ENCODE measurements at regions not wholly inside any gene's neighbourhood (a gene's known extent, or its start where the extent isn't known, plus 50 kb on each side); places are given as distances from the start of the nearest gene placed in this dataset.

GRCh38 chr6:122130518-122130917 lies 268.9 kb upstream of the HSF2 start (continued):
- TF ChIP-seq HINFP (tag; conservative IDR thresholded peaks at IDR 0.05; ENCODE audit: low read depth), result no peak

GRCh38 chr6:122136386-122136785 lies 263.1 kb upstream of the HSF2 start:
- ChIA-PET CTCF (ENCODE audit: low intra/inter-chr PET ratio) (no interaction called here), POLR2A (no interaction called here)
- intact Hi-C loops (cut with micrococcal nuclease) (no loop called here), in situ Hi-C loops (cut with MboI) (no loop called here)
- Histone ChIP-seq H3K79me2 (ENCODE audit: control insufficient read depth, insufficient read depth, low read length) (no peaks in the 10 kb centered on the region), H3K9me1 (ENCODE audit: control insufficient read depth, insufficient read depth, low read length) (no peaks in the 10 kb centered on the region), H3K4me3 (no peak overlapping the region), H3K4me1 (replicated peaks in 1 of 2; ENCODE audit: control insufficient read depth in 2 of 2, insufficient read depth in 2 of 2, low read length in 2 of 2) (no peaks in the 10 kb centered on the region), H2AFZ (ENCODE audit: low read depth, low read length) (no peak overlapping the region), H3K4me2 (ENCODE audit: insufficient read depth, low read length) (no peak overlapping the region), H3K27me3 (ENCODE audit: control insufficient read depth in 2 of 2, insufficient read depth in 2 of 2, low read length in 2 of 2) (no peaks in the 10 kb centered on the region), H4K20me1 (replicated peaks; ENCODE audit: control insufficient read depth, insufficient read depth, low read length) (no peaks in the 10 kb centered on the region), H3K9ac (ENCODE audit: insufficient read depth in 1 of 2, low read depth in 2 of 2, low read length in 2 of 2) (no peak overlapping the region), H3K36me3 (ENCODE audit: control insufficient read depth, insufficient read depth, low read length) (no peaks in the 10 kb centered on the region), H3K9me3 (replicated peaks; ENCODE audit: control insufficient read depth, insufficient read depth, low read depth, low read length) (0 out of 2 replicates have a peak, but pooled peaks cover 2% of the 10 kb centered on the region), H3K27ac (ENCODE audit: extremely low read depth, low read depth, low read length) (no peak overlapping the region)
- no TSS peak for BruUV-seq (replicated peaks)
- WGBS (ENCODE audit: insufficient coverage, low coverage, missing lambda C conversion rate), result 0% methylated on average over 1 of the region's 1 CpG
- FAIRE-seq, result no peak
- TF ChIP-seq ATF1 (CRISPR knock-in tag; IDR thresholded peaks at IDR 0.05), result no peak
- no peak for TF ChIP-seq ATF1 (tag; IDR thresholded peaks at IDR 0.05)
- no peak for TF ChIP-seq ZNF277 (CRISPR knock-in tag; IDR thresholded peaks at IDR 0.05; ENCODE audit: borderline replicate concordance)
- TF ChIP-seq MXD1 (CRISPR knock-in tag; IDR thresholded peaks at IDR 0.05; ENCODE audit: borderline replicate concordance, poor library complexity, severe bottlenecking), result no peak
- no peak for TF ChIP-seq HLTF (IDR thresholded peaks at IDR 0.05)
- no peak for TF ChIP-seq MYNN (IDR thresholded peaks at IDR 0.05)
- TF ChIP-seq MYNN (CRISPR knock-in tag; IDR thresholded peaks at IDR 0.05), result no peak
- no peak for TF ChIP-seq ZFP1 (CRISPR knock-in tag; IDR thresholded peaks at IDR 0.05)
- no peak for TF ChIP-seq CHD4 (IDR thresholded peaks at IDR 0.05; ENCODE audit: insufficient read depth, insufficient replicate concordance, low read depth, low read length, poor library complexity, severe bottlenecking)
- no peak for TF ChIP-seq CREB3 (tag; conservative IDR thresholded peaks at IDR 0.05; ENCODE audit: low read depth)
- TF ChIP-seq CBX8 (IDR thresholded peaks at IDR 0.05; ENCODE audit: borderline replicate concordance, extremely low read depth, low read depth, low read length, poor library complexity, severe bottlenecking), result no peak
- TF ChIP-seq TRIM28 (IDR thresholded peaks at IDR 0.05), result no peak
- no peak for TF ChIP-seq RBM14 (IDR thresholded peaks at IDR 0.05; ENCODE audit: borderline replicate concordance, insufficient read depth, low read depth, low read length)
- TF ChIP-seq ESRRA (IDR thresholded peaks at IDR 0.05; ENCODE audit: borderline replicate concordance, low read depth), result no peak
- TF ChIP-seq JUN (IDR thresholded peaks at IDR 0.05; ENCODE audit: borderline replicate concordance, low read depth, low read length), result no peak
- no peak for TF ChIP-seq JUN (CRISPR knock-in tag; IDR thresholded peaks at IDR 0.05; ENCODE audit: borderline replicate concordance)
- TF ChIP-seq TRIM24 (IDR thresholded peaks at IDR 0.05), result no peak
- no peak for ATAC-seq
- no peak for DNase-seq (ENCODE audit: extremely low read depth in 1 of 4, low spot score in 3 of 4)

All from K562 (cell line).